ENCODE measurements at regions not wholly inside any gene's neighbourhood (a gene's known extent, or its start where the extent isn't known, plus 50 kb on each side); places are given as distances from the start of the nearest gene placed in this dataset.

DNA sequence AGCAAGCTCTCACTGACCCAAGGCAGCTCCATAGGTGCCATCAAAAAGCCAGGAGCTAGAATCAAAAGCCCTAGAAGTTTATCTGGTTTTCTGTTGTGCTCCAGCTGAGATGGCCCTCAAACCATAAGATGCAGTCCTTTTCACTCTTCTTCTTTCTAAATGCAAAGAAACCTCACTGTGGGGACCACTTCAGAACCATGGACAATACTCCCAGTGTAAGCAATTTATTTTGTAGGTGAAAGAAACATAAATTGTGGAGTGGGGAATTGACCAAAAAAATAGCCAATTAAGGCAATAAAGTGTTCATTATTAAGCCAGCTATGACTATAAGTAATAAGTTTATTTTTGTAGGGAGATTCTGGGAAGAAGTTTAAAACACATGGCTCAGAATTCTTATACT, 1399.9 kb downstream of the PLA2G4A start:
- Histone ChIP-seq H2AFZ (ENCODE audit: low read length) (no peak overlapping the region), H3K4me2 (ENCODE audit: insufficient read depth, low read length) (no peak overlapping the region), H3K36me3 (ENCODE audit: insufficient read depth, low read length) (no peaks in the 10 kb centered on the region), H3K4me3 (ENCODE audit: insufficient read depth, low read length) (no peak overlapping the region), H4K20me1 (ENCODE audit: insufficient read depth, low read length) (no peaks in the 10 kb centered on the region), H3K27me3 (ENCODE audit: insufficient read depth, low read length) (no peaks in the 10 kb centered on the region), H3K9me3 (ENCODE audit: low read depth, low read length) (peaks cover 3% of the 10 kb centered on the region), H3K4me1 (ENCODE audit: insufficient read depth, low read length) (no peaks in the 10 kb centered on the region), H3K79me2 (ENCODE audit: insufficient read depth, low read length) (no peaks in the 10 kb centered on the region), H3K27ac (ENCODE audit: low read depth, low read length) (no peak overlapping the region)
- no peak for DNase-seq (ENCODE audit: insufficient read length, low spot score, missing footprints)
- no peak for TF ChIP-seq CTCF (IDR thresholded peaks at IDR 0.05; ENCODE audit: extremely low read depth, low read depth, low read length)

GRCh38 chr1:188237573-188238348, 1409.0 kb downstream of the PLA2G4A start:
- Histone ChIP-seq H3K4me3 (ENCODE audit: insufficient read depth, low read length) (no peak overlapping the region), H3K9me3 (ENCODE audit: low read depth, low read length) (no peaks in the 10 kb centered on the region), H3K27me3 (ENCODE audit: insufficient read depth, low read length) (no peaks in the 10 kb centered on the region), H3K36me3 (ENCODE audit: insufficient read depth, low read length) (no peaks in the 10 kb centered on the region), H3K4me1 (ENCODE audit: insufficient read depth, low read length) (no peaks in the 10 kb centered on the region), H2AFZ (ENCODE audit: low read length) (no peak overlapping the region), H4K20me1 (ENCODE audit: insufficient read depth, low read length) (no peaks in the 10 kb centered on the region), H3K4me2 (ENCODE audit: insufficient read depth, low read length) (no peak overlapping the region), H3K27ac (ENCODE audit: low read depth, low read length) (no peak overlapping the region), H3K79me2 (ENCODE audit: insufficient read depth, low read length) (no peaks in the 10 kb centered on the region)
- no peak for TF ChIP-seq CTCF (IDR thresholded peaks at IDR 0.05; ENCODE audit: extremely low read depth, low read depth, low read length)
- DNase-seq (ENCODE audit: insufficient read length, low spot score, missing footprints) = no peak

GRCh38 chr1:188240772-188241406, 1412.1 kb downstream of the PLA2G4A start:
- no peak for TF ChIP-seq CTCF (IDR thresholded peaks at IDR 0.05; ENCODE audit: extremely low read depth, low read depth, low read length)
- Histone ChIP-seq H3K4me2 (ENCODE audit: insufficient read depth, low read length) (no peak overlapping the region), H3K27me3 (ENCODE audit: insufficient read depth, low read length) (no peaks in the 10 kb centered on the region), H2AFZ (ENCODE audit: low read length) (no peak overlapping the region), H3K4me1 (ENCODE audit: insufficient read depth, low read length) (no peaks in the 10 kb centered on the region), H3K4me3 (ENCODE audit: insufficient read depth, low read length) (no peak overlapping the region), H3K9me3 (ENCODE audit: low read depth, low read length) (no peaks in the 10 kb centered on the region), H3K79me2 (ENCODE audit: insufficient read depth, low read length) (no peaks in the 10 kb centered on the region), H4K20me1 (ENCODE audit: insufficient read depth, low read length) (no peaks in the 10 kb centered on the region), H3K27ac (ENCODE audit: low read depth, low read length) (no peak overlapping the region), H3K36me3 (ENCODE audit: insufficient read depth, low read length) (no peaks in the 10 kb centered on the region)
- no peak for DNase-seq (ENCODE audit: insufficient read length, low spot score, missing footprints)

GRCh38 chr1:188241629-188242028, 1412.9 kb downstream of the PLA2G4A start:
- Histone ChIP-seq H2AFZ (ENCODE audit: low read length) (no peak overlapping the region), H3K36me3 (ENCODE audit: insufficient read depth, low read length) (no peaks in the 10 kb centered on the region), H3K79me2 (ENCODE audit: insufficient read depth, low read length) (no peaks in the 10 kb centered on the region), H3K4me1 (ENCODE audit: insufficient read depth, low read length) (no peaks in the 10 kb centered on the region), H3K9me3 (ENCODE audit: low read depth, low read length) (no peaks in the 10 kb centered on the region), H4K20me1 (ENCODE audit: insufficient read depth, low read length) (no peaks in the 10 kb centered on the region), H3K27ac (ENCODE audit: low read depth, low read length) (no peak overlapping the region), H3K27me3 (ENCODE audit: insufficient read depth, low read length) (no peaks in the 10 kb centered on the region), H3K4me2 (ENCODE audit: insufficient read depth, low read length) (no peak overlapping the region), H3K4me3 (ENCODE audit: insufficient read depth, low read length) (no peak overlapping the region)
- TF ChIP-seq CTCF (IDR thresholded peaks at IDR 0.05; ENCODE audit: extremely low read depth, low read depth, low read length) = no peak
- DNase-seq (ENCODE audit: insufficient read length, low spot score, missing footprints) = no peak
